HUES6 (cell line): ENCODE measurements at regions not wholly inside any gene's neighbourhood (a gene's known extent, or its start where the extent isn't known, plus 50 kb on each side); places are given as distances from the start of the nearest gene placed in this dataset.

ENCODE experiments used
- H3K27ac ChIP-seq: 2 replicates; pipeline ENCODE4 v1.7.0; 2013; ENCODE audit warnings: low read depth, mild to moderate bottlenecking, low read length, inconsistent platforms
- H3K27me3 ChIP-seq: 2 replicates; pipeline ENCODE4 v1.6.1; 2013; ENCODE audit warnings: low read length; ENCODE audit not compliant: control insufficient read depth, insufficient read depth
- H3K36me3 ChIP-seq: 2 replicates; pipeline ENCODE4 v1.6.1; 2013; ENCODE audit warnings: low read length; ENCODE audit not compliant: control insufficient read depth, insufficient read depth
- H3K4me1 ChIP-seq: 2 replicates; pipeline ENCODE4 v1.6.1; 2013; ENCODE audit warnings: low read length; ENCODE audit not compliant: control insufficient read depth, insufficient read depth
- H3K4me3 ChIP-seq: 2 replicates; pipeline ENCODE4 v1.5.1; 2013; ENCODE audit warnings: low read depth, low read length
- H3K9ac ChIP-seq: one replicate; pipeline ENCODE4 v1.6.1; 2013; ENCODE audit warnings: mild to moderate bottlenecking, low read length
- H3K9me3 ChIP-seq: 2 replicates; pipeline ENCODE4 v1.6.1; 2013; ENCODE audit warnings: low read depth, low read length; ENCODE audit not compliant: control insufficient read depth, insufficient read depth

- no peaks in the 10 kb centered on the region for H3K4me1 ChIP-seq
- H3K9ac ChIP-seq = no peak overlapping the region
- no peaks in the 10 kb centered on the region for H3K9me3 ChIP-seq
- no peak overlapping the region for H3K27ac ChIP-seq
- no peak overlapping the region for H3K4me3 ChIP-seq
- no peaks in the 10 kb centered on the region for H3K27me3 ChIP-seq
- no peaks in the 10 kb centered on the region for H3K36me3 ChIP-seq
Observed at GRCh38 chr7:16007911-16008310, 321.4 kb upstream of the MEOX2 start.

- no peaks in the 10 kb centered on the region for H3K4me1 ChIP-seq
- H3K36me3 ChIP-seq = no peaks in the 10 kb centered on the region
- H3K27ac ChIP-seq = no peak overlapping the region
- H3K27me3 ChIP-seq = no peaks in the 10 kb centered on the region
- H3K9me3 ChIP-seq = no peaks in the 10 kb centered on the region
- no peak overlapping the region for H3K4me3 ChIP-seq
- H3K9ac ChIP-seq = no peak overlapping the region
Observed at GRCh38 chr7:16004702-16005101, 318.2 kb upstream of the MEOX2 start.

- no peak overlapping the region for H3K9ac ChIP-seq
- no peaks in the 10 kb centered on the region for H3K4me1 ChIP-seq
- no peak overlapping the region for H3K27ac ChIP-seq
- H3K4me3 ChIP-seq = no peak overlapping the region
- no peaks in the 10 kb centered on the region for H3K9me3 ChIP-seq
- no peaks in the 10 kb centered on the region for H3K27me3 ChIP-seq
- no peaks in the 10 kb centered on the region for H3K36me3 ChIP-seq
Observed at GRCh38 chr7:16001477-16001876, 315.0 kb upstream of the MEOX2 start.

- no peaks in the 10 kb centered on the region for H3K36me3 ChIP-seq
- no peaks in the 10 kb centered on the region for H3K9me3 ChIP-seq
- no peaks in the 10 kb centered on the region for H3K27me3 ChIP-seq
- H3K9ac ChIP-seq = no peak overlapping the region
- no peaks in the 10 kb centered on the region for H3K4me1 ChIP-seq
- no peak overlapping the region for H3K27ac ChIP-seq
- no peak overlapping the region for H3K4me3 ChIP-seq
Observed at GRCh38 chr7:15998617-15999016, 312.1 kb upstream of the MEOX2 start.

GRCh38 chr7:15995027-15995426 lies 308.5 kb upstream of the MEOX2 start:
- Histone ChIP-seq H3K36me3 (no peaks in the 10 kb centered on the region), H3K9me3 (no peaks in the 10 kb centered on the region), H3K4me1 (no peaks in the 10 kb centered on the region), H3K4me3 (no peak overlapping the region), H3K27ac (no peak overlapping the region), H3K27me3 (no peaks in the 10 kb centered on the region), H3K9ac (no peak overlapping the region)

GRCh38 chr7:15989194-15989593 lies 302.7 kb upstream of the MEOX2 start:
- Histone ChIP-seq H3K36me3 (no peaks in the 10 kb centered on the region), H3K27me3 (no peaks in the 10 kb centered on the region), H3K4me3 (no peak overlapping the region), H3K27ac (no peak overlapping the region), H3K4me1 (peaks cover 24% of the 10 kb centered on the region; the same call in 1 of the 2 replicates), H3K9me3 (no peaks in the 10 kb centered on the region), H3K9ac (no peak overlapping the region)

- H3K27me3 ChIP-seq = no peaks in the 10 kb centered on the region
- no peak overlapping the region for H3K4me3 ChIP-seq
- no peaks in the 10 kb centered on the region for H3K36me3 ChIP-seq
- 0 out of 2 replicates have a peak overlapping the region, but pooled peaks have one; percentile 47 for H3K27ac ChIP-seq
- H3K9ac ChIP-seq = no peak overlapping the region
- no peaks in the 10 kb centered on the region for H3K9me3 ChIP-seq
- peaks cover 24% of the 10 kb centered on the region; the same call in 1 of the 2 replicates for H3K4me1 ChIP-seq
Observed at GRCh38 chr7:15985587-15986384, 299.3 kb upstream of the MEOX2 start.

GRCh38 chr7:15977663-15978062 lies 291.2 kb upstream of the MEOX2 start:
- no peak overlapping the region for H3K4me3 ChIP-seq
- H3K36me3 ChIP-seq = no peaks in the 10 kb centered on the region
- no peaks in the 10 kb centered on the region for H3K27me3 ChIP-seq
- H3K4me1 ChIP-seq = no peaks in the 10 kb centered on the region
- H3K9me3 ChIP-seq = no peaks in the 10 kb centered on the region
- H3K27ac ChIP-seq = no peak overlapping the region
- H3K9ac ChIP-seq = no peak overlapping the region

- Histone ChIP-seq H3K27ac (no peak overlapping the region), H3K4me1 (no peaks in the 10 kb centered on the region), H3K4me3 (no peak overlapping the region), H3K36me3 (no peaks in the 10 kb centered on the region), H3K9me3 (no peaks in the 10 kb centered on the region), H3K27me3 (no peaks in the 10 kb centered on the region), H3K9ac (no peak overlapping the region)
Observed at GRCh38 chr7:15972862-15973275, 286.4 kb upstream of the MEOX2 start.

- Histone ChIP-seq H3K4me3 (no peak overlapping the region), H3K36me3 (no peaks in the 10 kb centered on the region), H3K9ac (no peak overlapping the region), H3K9me3 (no peaks in the 10 kb centered on the region), H3K4me1 (no peaks in the 10 kb centered on the region), H3K27me3 (no peaks in the 10 kb centered on the region), H3K27ac (no peak overlapping the region)
Observed at GRCh38 chr7:15967551-15967950, 281.1 kb upstream of the MEOX2 start.

- no peaks in the 10 kb centered on the region for H3K4me1 ChIP-seq
- no peak overlapping the region for H3K4me3 ChIP-seq
- H3K36me3 ChIP-seq = no peaks in the 10 kb centered on the region
- no peaks in the 10 kb centered on the region for H3K27me3 ChIP-seq
- no peak overlapping the region for H3K27ac ChIP-seq
- H3K9me3 ChIP-seq = no peaks in the 10 kb centered on the region
- H3K9ac ChIP-seq = no peak overlapping the region
Observed at GRCh38 chr7:15967121-15967520, 280.6 kb upstream of the MEOX2 start.
